HEK293 (cell line): ENCODE measurements at regions not wholly inside any gene's neighbourhood (a gene's known extent, or its start where the extent isn't known, plus 50 kb on each side); places are given as distances from the start of the nearest gene placed in this dataset.

Source experiments
- EGR2 ChIP-seq: fragments of 450-650 bp; formaldehyde crosslinking; IDR thresholded peaks from 2 replicates; pipeline ENCODE4 v1.5.1; 2016; ENCODE audit warnings: low read depth, missing biosample characterization, missing genetic modification characterization
- KLF8 ChIP-seq: fragments of 450-650 bp; formaldehyde crosslinking; IDR thresholded peaks from 2 replicates; pipeline ENCODE4 v1.5.1; 2016; ENCODE audit warnings: missing biosample characterization, missing genetic modification characterization
- PATZ1 ChIP-seq: fragments of 450-650 bp; formaldehyde crosslinking; IDR thresholded peaks from 2 replicates; pipeline ENCODE4 v1.5.1; 2016; ENCODE audit warnings: missing biosample characterization, missing genetic modification characterization
- PRDM1 ChIP-seq: fragments of 450-650 bp; formaldehyde crosslinking; IDR thresholded peaks from 2 replicates; pipeline ENCODE4; 2016; ENCODE audit warnings: missing biosample characterization, missing genetic modification characterization
- SALL2 ChIP-seq: fragments of 450-650 bp; formaldehyde crosslinking; IDR thresholded peaks from 2 replicates; pipeline ENCODE4 v1.5.0; 2017; ENCODE audit warnings: missing biosample characterization, mild to moderate bottlenecking, missing genetic modification characterization, borderline replicate concordance
- SCRT1 ChIP-seq: fragments of 450-650 bp; formaldehyde crosslinking; IDR thresholded peaks from 2 replicates; pipeline ENCODE4 v1.5.1; 2016; ENCODE audit warnings: missing biosample characterization, missing genetic modification characterization, borderline replicate concordance
- SCRT2 ChIP-seq: fragments of 450-650 bp; formaldehyde crosslinking; IDR thresholded peaks from 2 replicates; pipeline ENCODE4 v1.5.1; 2016; ENCODE audit warnings: missing biosample characterization, missing genetic modification characterization
- SP2 ChIP-seq: fragments of 450-650 bp; formaldehyde crosslinking; IDR thresholded peaks from 2 replicates; pipeline ENCODE4 v1.5.1; 2016; ENCODE audit warnings: missing biosample characterization, missing genetic modification characterization
- ZBTB20 ChIP-seq: fragments of 450-650 bp; formaldehyde crosslinking; IDR thresholded peaks from 2 replicates; pipeline ENCODE4 v1.5.1; 2016; ENCODE audit warnings: missing biosample characterization, missing genetic modification characterization
- ZBTB49 ChIP-seq: fragments of 450-650 bp; formaldehyde crosslinking; IDR thresholded peaks from 2 replicates; pipeline ENCODE4 v1.5.1; 2016; ENCODE audit warnings: missing biosample characterization, missing genetic modification characterization, low read depth
- ZFHX2 ChIP-seq: fragments of 450-650 bp; formaldehyde crosslinking; conservative IDR thresholded peaks from 2 replicates; pipeline ENCODE4 v1.5.1; 2016; ENCODE audit warnings: missing biosample characterization, missing genetic modification characterization
- ZNF155 ChIP-seq: fragments of 450-650 bp; formaldehyde crosslinking; IDR thresholded peaks from 2 replicates; pipeline ENCODE4 v1.5.1; 2016; ENCODE audit warnings: missing biosample characterization, missing genetic modification characterization
- ZNF157 ChIP-seq: fragments of 450-650 bp; formaldehyde crosslinking; IDR thresholded peaks from 2 replicates; pipeline ENCODE4 v1.5.1; 2016; ENCODE audit warnings: missing biosample characterization, missing genetic modification characterization
- ZNF169 ChIP-seq: fragments of 450-650 bp; formaldehyde crosslinking; IDR thresholded peaks from 2 replicates; pipeline ENCODE4 v1.5.1; 2016; ENCODE audit warnings: missing biosample characterization, missing genetic modification characterization
- ZNF221 ChIP-seq: fragments of 450-650 bp; formaldehyde crosslinking; IDR thresholded peaks from 2 replicates; pipeline ENCODE4 v1.5.1; 2017; ENCODE audit warnings: missing biosample characterization, missing genetic modification characterization, borderline replicate concordance
- ZNF433 ChIP-seq: fragments of 450-650 bp; formaldehyde crosslinking; IDR thresholded peaks from 2 replicates; pipeline ENCODE4 v1.5.1; 2016; ENCODE audit warnings: missing biosample characterization, missing genetic modification characterization, low read depth
- ZNF529 ChIP-seq: fragments of 450-650 bp; formaldehyde crosslinking; IDR thresholded peaks from 2 replicates; pipeline ENCODE4 v1.5.1; 2017; ENCODE audit warnings: missing genetic modification characterization, missing biosample characterization; ENCODE audit not compliant: insufficient replicate concordance
- ZNF571 ChIP-seq: fragments of 450-650 bp; formaldehyde crosslinking; IDR thresholded peaks from 2 replicates; pipeline ENCODE4 v1.5.0; 2017; ENCODE audit warnings: missing biosample characterization, missing genetic modification characterization
- ZNF610 ChIP-seq: fragments of 450-650 bp; formaldehyde crosslinking; IDR thresholded peaks from 2 replicates; pipeline ENCODE4 v1.5.1; 2016; ENCODE audit warnings: missing biosample characterization, missing genetic modification characterization, borderline replicate concordance
- TF ChIP-seq, protein P1 (sequence below): fragments of 450-650 bp; formaldehyde crosslinking; IDR thresholded peaks from 2 replicates; pipeline ENCODE4 v1.5.1; 2016; ENCODE audit warnings: missing biosample characterization, missing genetic modification characterization
- TF ChIP-seq, protein P2 (sequence below): fragments of 450-650 bp; formaldehyde crosslinking; optimal IDR thresholded peaks from 2 replicates; pipeline ENCODE3; 2016; ENCODE audit warnings: missing biosample characterization, mild to moderate bottlenecking, missing genetic modification characterization
- TF ChIP-seq, protein P3 (sequence below): IDR thresholded peaks from 2 replicates; pipeline ENCODE4 v1.6.1; 2011; ENCODE audit warnings: mild to moderate bottlenecking, low read depth, low read length, borderline replicate concordance

- TF ChIP-seq ZBTB49 (no peak), PRDM1 (tag by site-specific recombination) (peak; percentile 68), ZNF155 (tag by site-specific recombination) (no peak), SP2 (tag by site-specific recombination) (no peak), ZNF571 (tag by site-specific recombination) (no peak), ZNF157 (tag by site-specific recombination) (no peak), EGR2 (tag by site-specific recombination) (0 out of 2 replicates have a peak, but pooled peaks have one; percentile 11), ZBTB20 (tag by site-specific recombination) (peak; percentile 42; the same call in 1 of the 2 replicates), ZNF169 (tag by site-specific recombination) (no peak), SCRT1 (tag by site-specific recombination) (no peak), SALL2 (no peak), ZNF221 (tag by site-specific recombination) (no peak), PATZ1 (tag by site-specific recombination) (peak; percentile 48), ZNF610 (tag by site-specific recombination) (no peak), ZFHX2 (tag by site-specific recombination) (peak; percentile 76), ZNF433 (tag by site-specific recombination) (no peak), SCRT2 (tag by site-specific recombination) (no peak), ZNF529 (tag by site-specific recombination) (no peak), KLF8 (tag by site-specific recombination) (peak; percentile 25; the same call in 1 of the 2 replicates)
- TF ChIP-seq, protein P1, sequence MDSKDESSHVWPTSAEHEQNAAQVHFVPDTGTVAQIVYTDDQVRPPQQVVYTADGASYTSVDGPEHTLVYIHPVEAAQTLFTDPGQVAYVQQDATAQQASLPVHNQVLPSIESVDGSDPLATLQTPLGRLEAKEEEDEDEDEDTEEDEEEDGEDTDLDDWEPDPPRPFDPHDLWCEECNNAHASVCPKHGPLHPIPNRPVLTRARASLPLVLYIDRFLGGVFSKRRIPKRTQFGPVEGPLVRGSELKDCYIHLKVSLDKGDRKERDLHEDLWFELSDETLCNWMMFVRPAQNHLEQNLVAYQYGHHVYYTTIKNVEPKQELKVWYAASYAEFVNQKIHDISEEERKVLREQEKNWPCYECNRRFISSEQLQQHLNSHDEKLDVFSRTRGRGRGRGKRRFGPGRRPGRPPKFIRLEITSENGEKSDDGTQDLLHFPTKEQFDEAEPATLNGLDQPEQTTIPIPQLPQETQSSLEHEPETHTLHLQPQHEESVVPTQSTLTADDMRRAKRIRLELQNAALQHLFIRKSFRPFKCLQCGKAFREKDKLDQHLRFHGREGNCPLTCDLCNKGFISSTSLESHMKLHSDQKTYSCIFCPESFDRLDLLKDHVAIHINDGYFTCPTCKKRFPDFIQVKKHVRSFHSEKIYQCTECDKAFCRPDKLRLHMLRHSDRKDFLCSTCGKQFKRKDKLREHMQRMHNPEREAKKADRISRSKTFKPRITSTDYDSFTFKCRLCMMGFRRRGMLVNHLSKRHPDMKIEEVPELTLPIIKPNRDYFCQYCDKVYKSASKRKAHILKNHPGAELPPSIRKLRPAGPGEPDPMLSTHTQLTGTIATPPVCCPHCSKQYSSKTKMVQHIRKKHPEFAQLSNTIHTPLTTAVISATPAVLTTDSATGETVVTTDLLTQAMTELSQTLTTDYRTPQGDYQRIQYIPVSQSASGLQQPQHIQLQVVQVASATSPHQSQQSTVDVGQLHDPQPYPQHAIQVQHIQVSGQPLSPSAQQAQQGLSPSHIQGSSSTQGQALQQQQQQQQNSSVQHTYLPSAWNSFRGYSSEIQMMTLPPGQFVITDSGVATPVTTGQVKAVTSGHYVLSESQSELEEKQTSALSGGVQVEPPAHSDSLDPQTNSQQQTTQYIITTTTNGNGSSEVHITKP (tag by site-specific recombination) = 0 out of 2 replicates have a peak, but pooled peaks have one; percentile 13
- TF ChIP-seq, protein P2, sequence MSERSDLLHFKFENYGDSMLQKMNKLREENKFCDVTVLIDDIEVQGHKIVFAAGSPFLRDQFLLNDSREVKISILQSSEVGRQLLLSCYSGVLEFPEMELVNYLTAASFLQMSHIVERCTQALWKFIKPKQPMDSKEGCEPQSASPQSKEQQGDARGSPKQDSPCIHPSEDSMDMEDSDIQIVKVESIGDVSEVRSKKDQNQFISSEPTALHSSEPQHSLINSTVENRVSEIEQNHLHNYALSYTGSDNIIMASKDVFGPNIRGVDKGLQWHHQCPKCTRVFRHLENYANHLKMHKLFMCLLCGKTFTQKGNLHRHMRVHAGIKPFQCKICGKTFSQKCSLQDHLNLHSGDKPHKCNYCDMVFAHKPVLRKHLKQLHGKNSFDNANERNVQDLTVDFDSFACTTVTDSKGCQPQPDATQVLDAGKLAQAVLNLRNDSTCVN (tag by site-specific recombination) = peak; percentile 50
- TF ChIP-seq, protein P3, sequence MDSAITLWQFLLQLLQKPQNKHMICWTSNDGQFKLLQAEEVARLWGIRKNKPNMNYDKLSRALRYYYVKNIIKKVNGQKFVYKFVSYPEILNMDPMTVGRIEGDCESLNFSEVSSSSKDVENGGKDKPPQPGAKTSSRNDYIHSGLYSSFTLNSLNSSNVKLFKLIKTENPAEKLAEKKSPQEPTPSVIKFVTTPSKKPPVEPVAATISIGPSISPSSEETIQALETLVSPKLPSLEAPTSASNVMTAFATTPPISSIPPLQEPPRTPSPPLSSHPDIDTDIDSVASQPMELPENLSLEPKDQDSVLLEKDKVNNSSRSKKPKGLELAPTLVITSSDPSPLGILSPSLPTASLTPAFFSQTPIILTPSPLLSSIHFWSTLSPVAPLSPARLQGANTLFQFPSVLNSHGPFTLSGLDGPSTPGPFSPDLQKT = no peak
Measured at GRCh38 chr13:99085808-99086266, 108.0 kb upstream of the DOCK9 start (continued).
